ENCODE measurements at regions not wholly inside any gene's neighbourhood (a gene's known extent, or its start where the extent isn't known, plus 50 kb on each side); places are given as distances from the start of the nearest gene placed in this dataset.

- FAIRE-seq (no peak), DNase-seq (ENCODE audit: low read depth in 1 of 2, low spot score in 2 of 2) (no peak)
- Histone ChIP-seq H3K4me2 (ENCODE audit: insufficient read depth in 1 of 2, low read depth in 2 of 2, low read length in 2 of 2) (no peak overlapping the region), H2BK12ac (ENCODE audit: low read depth, low read length) (no peak overlapping the region), H3K4ac (replicated peaks; ENCODE audit: insufficient read length, low read depth, low read length) (no peak overlapping the region), H3K4me1 (replicated peaks in 1 of 4; ENCODE audit: control insufficient read depth in 3 of 4, insufficient read depth in 4 of 4, low read length in 3 of 4) (no peaks in the 10 kb centered on the region), H3K9me3 (ENCODE audit: insufficient read depth in 2 of 2, low read depth in 1 of 2, low read length in 1 of 2) (no peaks in the 10 kb centered on the region), H3K9ac (replicated peaks in 1 of 4; ENCODE audit: extremely low read depth in 1 of 4, low read depth in 3 of 4, low read length in 3 of 4) (no peak overlapping the region), H4K5ac (ENCODE audit: insufficient read length, low read depth, low read length) (no peak overlapping the region), H3K79me1 (ENCODE audit: low read depth, low read length) (no peaks in the 10 kb centered on the region), H4K8ac (ENCODE audit: extremely low read depth, insufficient read depth, low read length) (no peak overlapping the region), H3K79me2 (ENCODE audit: control insufficient read depth in 1 of 2, insufficient read depth in 2 of 2, low read length in 2 of 2) (no peaks in the 10 kb centered on the region), H3K56ac (replicated peaks; ENCODE audit: insufficient read length, low read depth, low read length) (no peak overlapping the region), H3K27me3 (replicated peaks in 1 of 4; ENCODE audit: control insufficient read depth in 3 of 4, extremely low read depth in 1 of 4, insufficient read depth in 3 of 4, low read length in 3 of 4) (no peaks in the 10 kb centered on the region), H3K4me3 (ENCODE audit: extremely low read depth in 1 of 4, insufficient read depth in 2 of 4, low read depth in 3 of 4, low read length in 4 of 4) (no peak overlapping the region), H3K23me2 (ENCODE audit: low read depth, low read length) (no peaks in the 10 kb centered on the region), H3K27ac (ENCODE audit: low read depth, low read length) (no peak overlapping the region), H3K18ac (ENCODE audit: extremely low read depth, low read length) (no peak overlapping the region), H2BK15ac (ENCODE audit: low read length) (no peak overlapping the region), H3K36me3 (ENCODE audit: control insufficient read depth in 2 of 4, insufficient read depth in 4 of 4, low read length in 3 of 4) (no peaks in the 10 kb centered on the region), H2BK120ac (replicated peaks; ENCODE audit: low read depth, low read length) (no peak overlapping the region), H4K20me1 (replicated peaks in 1 of 2; ENCODE audit: control insufficient read depth in 1 of 2, insufficient read depth in 2 of 2, low read length in 2 of 2) (no peaks in the 10 kb centered on the region), H3K23ac (ENCODE audit: insufficient read length) (no peak overlapping the region), H2BK20ac (ENCODE audit: low read length) (no peak overlapping the region), H2BK5ac (ENCODE audit: low read depth, low read length) (no peak overlapping the region), H4K91ac (replicated peaks; ENCODE audit: insufficient read length, low read length) (no peak overlapping the region), H2AK5ac (ENCODE audit: low read depth, low read length) (no peak overlapping the region), H2AFZ (ENCODE audit: low read length) (no peak overlapping the region), H3K14ac (ENCODE audit: insufficient read length) (no peak overlapping the region)
- POLR2A ChIA-PET (ENCODE audit: partially characterized antibody): no interaction called here
- CTCF ChIA-PET (ENCODE audit: partially characterized antibody): interaction anchor here (0.5 kb wide), 1 partner anchor 29 kb away, joined by 3 read pairs; no protein-coding TSS in a partner anchor
- 94% methylated on average over 2 of the region's 2 CpGs; no CpG with 5 or more reads in 1 of the 2 experiments for WGBS, 2 experiments (ENCODE audit: extremely low coverage in 1 of 2, insufficient coverage in 1 of 2, insufficient read length in 1 of 2, insufficient replicate concordance in 2 of 2, low coverage in 1 of 2, low lambda C conversion rate in 2 of 2, missing lambda C conversion rate in 1 of 2)
- no peak for TF ChIP-seq EGR1 (IDR thresholded peaks at IDR 0.05; ENCODE audit: borderline replicate concordance, low read depth, low read length)
- no peak for TF ChIP-seq YY1 (IDR thresholded peaks at IDR 0.05; ENCODE audit: low read depth, low read length)
- no peak for TF ChIP-seq RNF2 (IDR thresholded peaks at IDR 0.05; ENCODE audit: borderline replicate concordance, low read depth, low read length, missing control alignments, poor library complexity, severe bottlenecking)
- no peak for TF ChIP-seq CREB1 (IDR thresholded peaks at IDR 0.05)
- TF ChIP-seq EZH2 (IDR thresholded peaks at IDR 0.05; ENCODE audit: low read depth, low read length, severe bottlenecking): no peak
- no peak for TF ChIP-seq NRF1 (IDR thresholded peaks at IDR 0.05; ENCODE audit: low read depth, low read length)
- no peak for TF ChIP-seq POLR2A (IDR thresholded peaks at IDR 0.05; ENCODE audit: control extremely low read depth in 1 of 2, low read depth in 2 of 2, low read length in 2 of 2)
These were observed 451.0 kb upstream of the TUSC1 start for GRCh38 chr9:26129217-26129616.
